Caco-2 (cell line): ENCODE measurements at regions not wholly inside any gene's neighbourhood (a gene's known extent, or its start where the extent isn't known, plus 50 kb on each side); places are given as distances from the start of the nearest gene placed in this dataset.

ENCODE experiments used
- BruUV-seq: library from RNA; stranded (reverse); fragments of 400-500 nt; replicated peaks from 2 replicates; lab custom pipeline; 2021; lab: Mats Ljungman, UMichigan
- CTCF ChIA-PET: fragments of 300-600 bp; sonication (Branson Sonifier 250); formaldehyde crosslinking; loops from one replicate; lab custom pipeline; 2022; ENCODE audit warnings: antibody characterized with exemption; lab: Charles Lee
- POLR2A ChIA-PET: fragments of 300-600 bp; sonication (Branson Sonifier 250); formaldehyde crosslinking; loops from one replicate; lab custom pipeline; 2022; ENCODE audit warnings: antibody characterized with exemption; lab: Charles Lee
- DNase-seq, 2 experiments: peaks; one replicate each; pipeline versions ENCODE4 v3.0.0 to v3.0.0-alpha.2; 2020 to 2022
- H3K27me3 ChIP-seq: replicated peaks from 2 replicates; pipeline ENCODE4 v1.6.0; 2011; ENCODE audit warnings: low read length; ENCODE audit not compliant: control insufficient read depth, insufficient read depth
- H3K36me3 ChIP-seq: 2 replicates; pipeline ENCODE4 v1.5.1; 2011; ENCODE audit warnings: low read length; ENCODE audit not compliant: control insufficient read depth, insufficient read depth
- H3K4me1 ChIP-seq: fragments of 250-450 bp; sonication (Bioruptor Pico); 2 replicates; pipeline ENCODE4 v1.5.1; 2020; ENCODE audit warnings: mild to moderate bottlenecking
- H3K4me3 ChIP-seq: 2 replicates; pipeline ENCODE4 v1.5.1; 2011; ENCODE audit warnings: low read depth, mild to moderate bottlenecking, control low read depth, low read length
- H3K9me3 ChIP-seq: fragments of 250-450 bp; sonication (Bioruptor Pico); 2 replicates; pipeline ENCODE4 v1.5.1; 2020; ENCODE audit warnings: mild to moderate bottlenecking, moderate library complexity
- H3K27ac Mint-ChIP-seq: one replicate; pipeline ENCODE4 v1.8.0; 2022; ENCODE audit warnings: mixed read lengths; ENCODE audit not compliant: unreplicated experiment
- H3K27me3 Mint-ChIP-seq: one replicate; pipeline ENCODE4 v1.8.0; 2022; ENCODE audit warnings: mixed read lengths; ENCODE audit not compliant: insufficient read depth, unreplicated experiment
- H3K36me3 Mint-ChIP-seq: one replicate; pipeline ENCODE4 v1.8.0; 2022; ENCODE audit warnings: mild to moderate bottlenecking, mixed read lengths; ENCODE audit not compliant: insufficient read depth, unreplicated experiment
- H3K4me1 Mint-ChIP-seq: one replicate; pipeline ENCODE4 v1.8.0; 2022; ENCODE audit warnings: low read depth, mixed read lengths; ENCODE audit not compliant: unreplicated experiment
- H3K4me3 Mint-ChIP-seq: one replicate; pipeline ENCODE4 v1.8.0; 2022; ENCODE audit warnings: mild to moderate bottlenecking, moderate library complexity, mixed read lengths; ENCODE audit not compliant: unreplicated experiment
- H3K9me3 Mint-ChIP-seq: one replicate; pipeline ENCODE4 v1.8.0; 2022; ENCODE audit warnings: mixed read lengths; ENCODE audit not compliant: unreplicated experiment
- intact Hi-C: fragments of 100-400 bp; cut with micrococcal nuclease; formaldehyde crosslinking; loops from one replicate; pipeline ENCODE4 v1.10.0; 2022; ENCODE audit not compliant: unreplicated experiment
- TF ChIP-seq, protein P1 (sequence below), 2 experiments: fragments of 200-600 bp in 1 of 2; IDR thresholded peaks; 1 replicate in 1 of 2; 2 replicates in 1 of 2; pipeline versions ENCODE4 v1.5.1 to v1.8.0; 2011 to 2022; ENCODE audit warnings: antibody characterized with exemption in 1 of 2, control low read depth in 1 of 2, inconsistent platforms in 1 of 2, low read depth in 1 of 2, low read length in 1 of 2, mild to moderate bottlenecking in 1 of 2, moderate library complexity in 1 of 2; ENCODE audit not compliant: insufficient read depth in 1 of 2, severe bottlenecking in 1 of 2, unreplicated experiment in 1 of 2

DNA sequence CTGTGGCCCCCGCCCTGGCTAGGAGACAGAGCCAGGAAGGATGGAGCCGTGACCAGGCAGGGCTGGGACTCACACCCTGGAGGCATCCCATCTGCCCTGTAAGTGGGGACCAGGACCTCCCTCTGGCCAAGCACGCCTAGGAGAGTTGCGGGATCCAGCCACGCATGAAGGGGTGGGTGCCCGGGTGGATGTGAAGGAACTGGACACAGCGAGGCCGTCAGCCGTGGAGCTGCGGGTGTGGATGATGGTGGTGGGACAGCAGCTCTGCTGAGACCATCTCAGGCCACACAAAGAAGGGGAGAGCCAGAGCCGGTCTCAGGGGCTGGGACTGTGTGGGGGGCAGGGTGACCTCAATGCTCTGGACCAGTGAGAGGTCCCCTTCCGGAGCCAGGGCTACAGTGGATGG, 746.4 kb downstream of the BRD1 start:
- H3K9me3 ChIP-seq = no peaks in the 10 kb centered on the region
- CTCF ChIA-PET = no interaction called here
- TF ChIP-seq, protein P1, sequence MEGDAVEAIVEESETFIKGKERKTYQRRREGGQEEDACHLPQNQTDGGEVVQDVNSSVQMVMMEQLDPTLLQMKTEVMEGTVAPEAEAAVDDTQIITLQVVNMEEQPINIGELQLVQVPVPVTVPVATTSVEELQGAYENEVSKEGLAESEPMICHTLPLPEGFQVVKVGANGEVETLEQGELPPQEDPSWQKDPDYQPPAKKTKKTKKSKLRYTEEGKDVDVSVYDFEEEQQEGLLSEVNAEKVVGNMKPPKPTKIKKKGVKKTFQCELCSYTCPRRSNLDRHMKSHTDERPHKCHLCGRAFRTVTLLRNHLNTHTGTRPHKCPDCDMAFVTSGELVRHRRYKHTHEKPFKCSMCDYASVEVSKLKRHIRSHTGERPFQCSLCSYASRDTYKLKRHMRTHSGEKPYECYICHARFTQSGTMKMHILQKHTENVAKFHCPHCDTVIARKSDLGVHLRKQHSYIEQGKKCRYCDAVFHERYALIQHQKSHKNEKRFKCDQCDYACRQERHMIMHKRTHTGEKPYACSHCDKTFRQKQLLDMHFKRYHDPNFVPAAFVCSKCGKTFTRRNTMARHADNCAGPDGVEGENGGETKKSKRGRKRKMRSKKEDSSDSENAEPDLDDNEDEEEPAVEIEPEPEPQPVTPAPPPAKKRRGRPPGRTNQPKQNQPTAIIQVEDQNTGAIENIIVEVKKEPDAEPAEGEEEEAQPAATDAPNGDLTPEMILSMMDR (IDR thresholded peaks at IDR 0.05; ENCODE audit: insufficient read depth in 1 of 2, low read depth in 1 of 2, low read length in 1 of 2, severe bottlenecking in 1 of 2, unreplicated experiment in 1 of 2) = no peak
- BruUV-seq = no TSS peak
- no peak overlapping the region for H3K27ac Mint-ChIP-seq
- H3K36me3 ChIP-seq = no peaks in the 10 kb centered on the region
- H3K27me3 ChIP-seq = no peaks in the 10 kb centered on the region
- peaks cover 12% of the 10 kb centered on the region for H3K27me3 Mint-ChIP-seq
- no peak overlapping the region for H3K4me3 ChIP-seq
- intact Hi-C loops = no loop called here
- H3K9me3 Mint-ChIP-seq = no peaks in the 10 kb centered on the region
- H3K4me3 Mint-ChIP-seq = no peak overlapping the region
- no peaks in the 10 kb centered on the region for H3K36me3 Mint-ChIP-seq
- no peaks in the 10 kb centered on the region for H3K4me1 ChIP-seq
- H3K4me1 Mint-ChIP-seq = no peaks in the 10 kb centered on the region
- POLR2A ChIA-PET = no interaction called here
- no peak for DNase-seq

DNA sequence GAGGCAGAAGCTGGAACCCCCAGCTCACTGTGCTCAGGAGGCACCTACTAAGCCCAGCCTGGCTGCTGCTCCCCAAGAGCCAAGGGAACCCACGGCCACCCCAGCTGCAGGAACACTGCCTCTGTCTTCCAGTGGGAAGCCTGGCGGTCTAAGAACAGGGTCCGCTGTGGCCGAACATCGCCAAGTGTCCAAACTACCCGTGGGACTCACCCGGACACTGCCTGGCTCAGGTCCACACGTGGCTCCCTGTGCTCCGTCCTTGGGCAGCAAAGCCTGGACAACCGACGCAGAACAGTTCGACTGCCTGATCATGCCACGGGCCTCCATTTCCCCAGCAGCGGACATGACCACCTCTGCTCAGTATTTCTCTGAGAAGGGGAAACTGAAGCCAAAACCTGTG, 747.0 kb downstream of the BRD1 start:
- no peaks in the 10 kb centered on the region for H3K36me3 Mint-ChIP-seq
- DNase-seq = no peak
- CTCF ChIA-PET = no interaction called here
- no peaks in the 10 kb centered on the region for H3K4me1 Mint-ChIP-seq
- TF ChIP-seq, protein P1 (IDR thresholded peaks at IDR 0.05; ENCODE audit: insufficient read depth in 1 of 2, low read depth in 1 of 2, low read length in 1 of 2, severe bottlenecking in 1 of 2, unreplicated experiment in 1 of 2) = no peak
- Histone ChIP-seq H3K4me3 (no peak overlapping the region), H3K36me3 (no peaks in the 10 kb centered on the region), H3K9me3 (no peaks in the 10 kb centered on the region), H3K4me1 (no peaks in the 10 kb centered on the region), H3K27me3 (no peaks in the 10 kb centered on the region)
- H3K27me3 Mint-ChIP-seq = peaks cover 6% of the 10 kb centered on the region
- no peak overlapping the region for H3K4me3 Mint-ChIP-seq
- intact Hi-C loops = no loop called here
- POLR2A ChIA-PET = no interaction called here
- H3K27ac Mint-ChIP-seq = no peak overlapping the region
- no peaks in the 10 kb centered on the region for H3K9me3 Mint-ChIP-seq
- BruUV-seq = no TSS peak

- Mint-ChIP-seq H3K36me3 (no peaks in the 10 kb centered on the region), H3K27me3 (peaks cover 5% of the 10 kb centered on the region), H3K4me1 (no peaks in the 10 kb centered on the region), H3K27ac (no peak overlapping the region), H3K4me3 (no peak overlapping the region), H3K9me3 (no peaks in the 10 kb centered on the region)
- H3K27me3 ChIP-seq = no peaks in the 10 kb centered on the region
- ChIA-PET CTCF (no interaction called here), POLR2A (no interaction called here)
- no peaks in the 10 kb centered on the region for H3K9me3 ChIP-seq
- no TSS peak for BruUV-seq
- intact Hi-C loops = no loop called here
- TF ChIP-seq, protein P1 (IDR thresholded peaks at IDR 0.05; ENCODE audit: insufficient read depth in 1 of 2, low read depth in 1 of 2, low read length in 1 of 2, severe bottlenecking in 1 of 2, unreplicated experiment in 1 of 2) = no peak
- no peak overlapping the region for H3K4me3 ChIP-seq
- DNase-seq = no peak
- no peaks in the 10 kb centered on the region for H3K4me1 ChIP-seq
- H3K36me3 ChIP-seq = no peaks in the 10 kb centered on the region
These were observed 747.8 kb downstream of the BRD1 start for GRCh38 chr22:49079743-49080500.
